ENCODE measurements at regions not wholly inside any gene's neighbourhood (a gene's known extent, or its start where the extent isn't known, plus 50 kb on each side); places are given as distances from the start of the nearest gene placed in this dataset.
"Not testable (repeated sequence)": the region's sequence is repeated elsewhere in the genome, so short reads cannot be mapped to it uniquely, and the experiment has no call there.

- peaks cover 0 to 4% (median 0%) of the 10 kb centered on the region in 4 donors for H3K9me3 ChIP-seq
- no peak for DNase-seq
- TF ChIP-seq POLR2A (IDR thresholded peaks at IDR 0.05) (no peak), EP300 (IDR thresholded peaks at IDR 0.05) (no peak), POLR2AphosphoS5 (IDR thresholded peaks at IDR 0.05) (no peak)
- TF ChIP-seq, protein P1, sequence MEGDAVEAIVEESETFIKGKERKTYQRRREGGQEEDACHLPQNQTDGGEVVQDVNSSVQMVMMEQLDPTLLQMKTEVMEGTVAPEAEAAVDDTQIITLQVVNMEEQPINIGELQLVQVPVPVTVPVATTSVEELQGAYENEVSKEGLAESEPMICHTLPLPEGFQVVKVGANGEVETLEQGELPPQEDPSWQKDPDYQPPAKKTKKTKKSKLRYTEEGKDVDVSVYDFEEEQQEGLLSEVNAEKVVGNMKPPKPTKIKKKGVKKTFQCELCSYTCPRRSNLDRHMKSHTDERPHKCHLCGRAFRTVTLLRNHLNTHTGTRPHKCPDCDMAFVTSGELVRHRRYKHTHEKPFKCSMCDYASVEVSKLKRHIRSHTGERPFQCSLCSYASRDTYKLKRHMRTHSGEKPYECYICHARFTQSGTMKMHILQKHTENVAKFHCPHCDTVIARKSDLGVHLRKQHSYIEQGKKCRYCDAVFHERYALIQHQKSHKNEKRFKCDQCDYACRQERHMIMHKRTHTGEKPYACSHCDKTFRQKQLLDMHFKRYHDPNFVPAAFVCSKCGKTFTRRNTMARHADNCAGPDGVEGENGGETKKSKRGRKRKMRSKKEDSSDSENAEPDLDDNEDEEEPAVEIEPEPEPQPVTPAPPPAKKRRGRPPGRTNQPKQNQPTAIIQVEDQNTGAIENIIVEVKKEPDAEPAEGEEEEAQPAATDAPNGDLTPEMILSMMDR (IDR thresholded peaks at IDR 0.05) = no peak
- no peak overlapping the region for H3K27ac ChIP-seq
- H3K36me3 ChIP-seq = no peaks in the 10 kb centered on the region
- intact Hi-C loops (cut with DNase I; ENCODE audit: low total_unique reads) = no loop called here
- 86 to 91% (median 88%) methylated on average over 8 of the region's 8 CpGs for WGBS, 5 donors
- no peak overlapping the region for H3K4me3 ChIP-seq
- no peaks in the 10 kb centered on the region for H3K27me3 ChIP-seq
- H3K4me1 ChIP-seq = no peaks in the 10 kb centered on the region
These were observed 474.9 kb upstream of the TMEFF2 start for GRCh38 chr2:192669505-192670091.

DNA sequence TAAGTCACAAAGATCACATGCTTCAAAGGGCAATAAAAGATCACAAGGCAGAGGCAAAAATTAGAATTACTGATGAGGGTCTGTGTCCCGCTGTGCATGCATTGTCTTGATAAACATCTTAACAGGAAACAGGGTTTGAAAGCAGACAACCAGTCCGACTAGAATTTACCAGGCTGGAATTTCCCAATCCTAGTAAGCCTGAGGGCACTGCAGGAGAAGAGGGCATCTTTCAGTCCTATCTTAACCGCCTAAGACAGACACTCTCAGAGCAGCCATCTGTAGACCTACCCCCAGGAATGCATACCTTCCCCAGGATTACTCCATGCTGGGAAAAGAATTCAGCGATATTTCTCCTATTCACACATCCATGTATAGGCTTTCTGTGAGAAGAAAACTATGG lies 465.8 kb upstream of the TMEFF2 start:
- H3K36me3 ChIP-seq; H3K4me3 ChIP-seq; intact Hi-C loops (cut with DNase I; ENCODE audit: low total_unique reads); H3K27ac ChIP-seq; H3K9me3 ChIP-seq; H3K4me1 ChIP-seq; DNase-seq; H3K27me3 ChIP-seq: not testable (repeated sequence)
- WGBS, 5 donors = 76 to 89% (median 81%) methylated on average over 4 of the region's 4 CpGs

- no peak overlapping the region for H3K27ac ChIP-seq
- no peaks in the 10 kb centered on the region for H3K36me3 ChIP-seq
- no peaks in the 10 kb centered on the region for H3K4me1 ChIP-seq
- 70 to 85% (median 78%) methylated on average over 3 of the region's 3 CpGs for WGBS, 5 donors
- TF ChIP-seq EP300 (IDR thresholded peaks at IDR 0.05) (no peak), POLR2AphosphoS5 (IDR thresholded peaks at IDR 0.05) (no peak), POLR2A (IDR thresholded peaks at IDR 0.05) (no peak)
- TF ChIP-seq, protein P1 (IDR thresholded peaks at IDR 0.05) = no peak
- peaks cover 0 to 8% (median 2%) of the 10 kb centered on the region in 4 donors for H3K9me3 ChIP-seq
- H3K4me3 ChIP-seq = no peak overlapping the region
- no peak for DNase-seq
- intact Hi-C loops (cut with DNase I; ENCODE audit: low total_unique reads) = no loop called here
- no peaks in the 10 kb centered on the region for H3K27me3 ChIP-seq
These were observed 462.6 kb upstream of the TMEFF2 start for GRCh38 chr2:192657362-192657761.

GRCh38 chr2:192655916-192656315 lies 461.2 kb upstream of the TMEFF2 start:
- no peaks in the 10 kb centered on the region for H3K36me3 ChIP-seq
- peaks cover 0 to 8% (median 2%) of the 10 kb centered on the region in 4 donors for H3K9me3 ChIP-seq
- no peak for TF ChIP-seq EP300 (IDR thresholded peaks at IDR 0.05)
- intact Hi-C loops (cut with DNase I; ENCODE audit: low total_unique reads) = no loop called here
- 56 to 71% (median 64%) methylated on average over 3 of the region's 3 CpGs for WGBS, 5 donors
- H3K4me1 ChIP-seq = no peaks in the 10 kb centered on the region
- no peak for DNase-seq
- no peak overlapping the region for H3K27ac ChIP-seq
- no peaks in the 10 kb centered on the region for H3K27me3 ChIP-seq
- no peak overlapping the region for H3K4me3 ChIP-seq

GRCh38 chr2:192645811-192646598 lies 451.3 kb upstream of the TMEFF2 start:
- Histone ChIP-seq H3K9me3 (no peaks in the 10 kb centered on the region), H3K27ac (no peak overlapping the region), H3K27me3 (no peaks in the 10 kb centered on the region), H3K4me1 (no peaks in the 10 kb centered on the region), H3K4me3 (no peak overlapping the region), H3K36me3 (no peaks in the 10 kb centered on the region)
- intact Hi-C loops (cut with DNase I; ENCODE audit: low total_unique reads) = no loop called here
- TF ChIP-seq EP300 (IDR thresholded peaks at IDR 0.05) (no peak), POLR2AphosphoS5 (IDR thresholded peaks at IDR 0.05) (no peak)
- no peak for DNase-seq
- 77 to 91% (median 85%) methylated on average over 6 of the region's 6 CpGs for WGBS, 5 donors

DNA sequence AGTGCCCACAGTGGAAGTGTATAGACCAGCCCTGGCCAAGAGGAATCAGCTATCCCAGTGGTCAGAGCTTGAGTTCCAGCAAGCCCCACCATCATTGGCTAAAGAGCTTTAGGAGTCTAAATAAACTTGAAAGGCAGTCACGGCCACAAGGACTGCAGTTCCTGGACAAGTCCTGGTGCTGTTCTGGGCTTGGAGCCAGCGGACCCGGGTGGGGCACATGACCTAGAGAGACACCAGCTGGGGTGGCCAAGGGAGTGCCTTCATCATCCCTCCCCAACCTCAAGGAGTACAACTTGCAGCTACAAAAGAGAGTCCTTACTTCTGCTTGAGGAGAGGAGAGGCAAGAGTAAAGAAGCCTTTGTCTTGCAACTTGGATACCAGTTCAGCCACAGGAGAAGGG lies 439.8 kb upstream of the TMEFF2 start:
- WGBS, 5 donors = 55 to 90% (median 71%) methylated on average over 3 of the region's 3 CpGs
- Histone ChIP-seq H3K9me3 (no peaks in the 10 kb centered on the region), H3K27me3 (no peaks in the 10 kb centered on the region), H3K27ac (no peak overlapping the region), H3K36me3 (no peaks in the 10 kb centered on the region), H3K4me3 (no peak overlapping the region), H3K4me1 (no peaks in the 10 kb centered on the region)
- DNase-seq = no peak
- intact Hi-C loops (cut with DNase I; ENCODE audit: low total_unique reads) = no loop called here
- TF ChIP-seq POLR2AphosphoS5 (IDR thresholded peaks at IDR 0.05) (no peak), EP300 (IDR thresholded peaks at IDR 0.05) (no peak)

Data from stomach (tissue), 8 donors.